CD14-positive monocyte (primary cell): ENCODE measurements at regions not wholly inside any gene's neighbourhood (a gene's known extent, or its start where the extent isn't known, plus 50 kb on each side); places are given as distances from the start of the nearest gene placed in this dataset.

Source experiments
- DNase-seq, 3 donors: peaks; one replicate each; pipeline ENCODE4 v3.0.0-alpha.2; 2011 to 2022
- H2AFZ ChIP-seq: 2 replicates; pipeline ENCODE4 v1.6.0; 2012; ENCODE audit warnings: mild to moderate bottlenecking, low read depth, low read length, inconsistent platforms; ENCODE audit not compliant: insufficient read depth, poor library complexity, severe bottlenecking
- H3K27ac ChIP-seq, 2 donors: 1 replicate in 1 of 2; 2 replicates in 1 of 2; pipeline ENCODE4 v1.5.1; 2012 to 2013; ENCODE audit warnings: low read length in 2 of 2, control low read depth in 1 of 2, inconsistent platforms in 1 of 2, low read depth in 1 of 2, mild to moderate bottlenecking in 1 of 2
- H3K27me3 ChIP-seq, 2 donors: one replicate each; pipeline versions ENCODE4 v1.6.0 to v1.6.1; 2011 to 2013; ENCODE audit warnings: low read length in 2 of 2; ENCODE audit not compliant: control insufficient read depth in 2 of 2, insufficient read depth in 2 of 2
- H3K36me3 ChIP-seq, 2 donors: replicated peaks in 1 of 2; 1 replicate in 1 of 2; 2 replicates in 1 of 2; pipeline versions ENCODE4 v1.5.1 to v1.6.1; 2012 to 2013; ENCODE audit warnings: low read length in 2 of 2, control low read depth in 1 of 2, inconsistent platforms in 1 of 2, mild to moderate bottlenecking in 1 of 2; ENCODE audit not compliant: insufficient read depth in 2 of 2, control insufficient read depth in 1 of 2
- H3K4me1 ChIP-seq, 2 donors: 1 replicate in 1 of 2; 2 replicates in 1 of 2; pipeline versions ENCODE4 v1.5.1 to v1.6.1; 2012 to 2013; ENCODE audit warnings: low read length in 2 of 2, control low read depth in 1 of 2, inconsistent platforms in 1 of 2, mild to moderate bottlenecking in 1 of 2, moderate library complexity in 1 of 2; ENCODE audit not compliant: insufficient read depth in 2 of 2, control insufficient read depth in 1 of 2
- H3K4me2 ChIP-seq: replicated peaks from 2 replicates; pipeline ENCODE3; 2012; ENCODE audit warnings: low read length, moderate library complexity, mild to moderate bottlenecking; ENCODE audit not compliant: poor library complexity, severe bottlenecking; ENCODE audit errors: extremely low read depth
- H3K4me3 ChIP-seq, 3 experiments: fragments of 200-600 bp in 1 of 3; sonication (generic) in 1 of 3; replicated peaks in 1 of 3; 1 replicate in 2 of 3; 2 replicates in 1 of 3; pipeline ENCODE4 v1.5.1; 2011 to 2013; ENCODE audit warnings: low read length in 3 of 3, mild to moderate bottlenecking in 3 of 3, control low read depth in 2 of 3, low read depth in 2 of 3, inconsistent platforms in 1 of 3, moderate library complexity in 1 of 3
- H3K79me2 ChIP-seq: 2 replicates; pipeline ENCODE4 v1.6.0; 2012; ENCODE audit warnings: mild to moderate bottlenecking, control low read depth, inconsistent platforms, low read length, moderate library complexity; ENCODE audit not compliant: insufficient read depth
- H3K9ac ChIP-seq: 2 replicates; pipeline ENCODE4 v1.6.0; 2017; ENCODE audit warnings: low read length, mild to moderate bottlenecking; ENCODE audit not compliant: insufficient read depth, poor library complexity, severe bottlenecking
- H3K9me3 ChIP-seq, 2 donors: replicated peaks in 1 of 2; 1 replicate in 1 of 2; 2 replicates in 1 of 2; pipeline versions ENCODE4 v1.5.1 to v1.6.1; 2012 to 2013; ENCODE audit warnings: low read length in 2 of 2, control low read depth in 1 of 2; ENCODE audit not compliant: control insufficient read depth in 1 of 2, insufficient read depth in 1 of 2
- H4K20me1 ChIP-seq: 2 replicates; pipeline ENCODE4 v1.6.0; 2012; ENCODE audit warnings: mild to moderate bottlenecking, low read length, control low read depth, moderate library complexity; ENCODE audit not compliant: insufficient read depth
- H3K27ac Mint-ChIP-seq, 7 donors: one replicate each; pipeline ENCODE4 v1.8.0; 2020; ENCODE audit warnings: mild to moderate bottlenecking in 7 of 7, mixed read lengths in 7 of 7, moderate library complexity in 6 of 7, inconsistent platforms in 2 of 7
- H3K27me3 Mint-ChIP-seq, 3 donors: one replicate each; pipeline ENCODE4 v1.8.0; 2021 to 2022; ENCODE audit warnings: low read depth in 3 of 3, mild to moderate bottlenecking in 3 of 3, mixed read lengths in 3 of 3, moderate library complexity in 3 of 3, inconsistent platforms in 1 of 3
- H3K36me3 Mint-ChIP-seq, 2 donors: one replicate each; pipeline ENCODE4 v1.8.0; 2020; ENCODE audit warnings: mixed read lengths in 2 of 2, inconsistent platforms in 1 of 2, mild to moderate bottlenecking in 1 of 2
- H3K4me1 Mint-ChIP-seq: one replicate; pipeline ENCODE4 v1.8.0; 2020; ENCODE audit warnings: mild to moderate bottlenecking, mixed read lengths
- H3K4me3 Mint-ChIP-seq, 2 donors: one replicate each; pipeline ENCODE4 v1.8.0; 2020; ENCODE audit warnings: mild to moderate bottlenecking in 2 of 2, mixed read lengths in 2 of 2, moderate library complexity in 1 of 2
- H3K9me3 Mint-ChIP-seq, 7 donors: one replicate each; pipeline ENCODE4 v1.8.0; 2020 to 2022; ENCODE audit warnings: mixed read lengths in 7 of 7, mild to moderate bottlenecking in 6 of 7, moderate library complexity in 6 of 7, inconsistent platforms in 2 of 7
- CTCF ChIP-seq: fragments of 200-600 bp; IDR thresholded peaks from one replicate; pipeline ENCODE4 v1.8.0; 2022; ENCODE audit warnings: antibody characterized with exemption, mild to moderate bottlenecking
- WGBS: methylation state at CpG from one replicate; pipeline ENCODE4 v1.1.5; 2013; ENCODE audit warnings: missing lambda C conversion rate; ENCODE audit not compliant: insufficient coverage; 5-methylcytosine and 5-hydroxymethylcytosine counted together
- intact Hi-C, 2 donors: fragments of 100-400 bp; cut with micrococcal nuclease; formaldehyde crosslinking; loops; one replicate each; pipeline versions ENCODE4 v1.15.0 to v1.15.1; 2023

- H3K9me3 ChIP-seq = peaks cover 0 to 14% of the 10 kb centered on the region in 2 donors
- no peaks in the 10 kb centered on the region for H3K27me3 ChIP-seq
- no peaks in the 10 kb centered on the region for H4K20me1 ChIP-seq
- no peak for TF ChIP-seq CTCF
- no peak overlapping the region for H3K9ac ChIP-seq
- no peak overlapping the region for H2AFZ ChIP-seq
- no peaks in the 10 kb centered on the region for H3K36me3 ChIP-seq
- DNase-seq = no peak
- Mint-ChIP-seq H3K27ac (no peak overlapping the region), H3K9me3 (peaks cover 4 to 19% (median 9%) of the 10 kb centered on the region in 7 donors), H3K27me3 (no peaks in the 10 kb centered on the region), H3K4me3 (no peak overlapping the region), H3K4me1 (no peaks in the 10 kb centered on the region), H3K36me3 (no peaks in the 10 kb centered on the region)
- no peaks in the 10 kb centered on the region for H3K79me2 ChIP-seq
- H3K4me3 ChIP-seq = no peak overlapping the region
- H3K4me2 ChIP-seq = no peak overlapping the region
- no peak overlapping the region for H3K27ac ChIP-seq
- intact Hi-C loops = no loop called here
- no peaks in the 10 kb centered on the region for H3K4me1 ChIP-seq
These were observed 577.5 kb downstream of the BCL11B start for GRCh38 chr14:98694541-98694940.

GRCh38 chr14:98695809-98696208 lies 576.2 kb downstream of the BCL11B start:
- no peaks in the 10 kb centered on the region for H4K20me1 ChIP-seq
- H3K27ac ChIP-seq = no peak overlapping the region
- H3K4me1 Mint-ChIP-seq = no peaks in the 10 kb centered on the region
- H3K27me3 ChIP-seq = no peaks in the 10 kb centered on the region
- no peak overlapping the region for H3K9ac ChIP-seq
- H3K27ac Mint-ChIP-seq = no peak overlapping the region
- H3K4me3 Mint-ChIP-seq = no peak overlapping the region
- no peak overlapping the region for H3K4me2 ChIP-seq
- no peak for DNase-seq
- H2AFZ ChIP-seq = no peak overlapping the region
- H3K9me3 Mint-ChIP-seq = peaks cover 4 to 19% (median 9%) of the 10 kb centered on the region in 7 donors
- 88% methylated on average over 1 of the region's 1 CpG for WGBS
- no peak overlapping the region for H3K4me3 ChIP-seq
- TF ChIP-seq CTCF = no peak
- no peaks in the 10 kb centered on the region for H3K4me1 ChIP-seq
- H3K9me3 ChIP-seq = peaks cover 0 to 14% of the 10 kb centered on the region in 2 donors
- intact Hi-C loops = no loop called here
- H3K36me3 Mint-ChIP-seq = no peaks in the 10 kb centered on the region
- no peaks in the 10 kb centered on the region for H3K27me3 Mint-ChIP-seq
- H3K36me3 ChIP-seq = no peaks in the 10 kb centered on the region
- H3K79me2 ChIP-seq = no peaks in the 10 kb centered on the region
